H1 (cell line): ENCODE measurements at regions not wholly inside any gene's neighbourhood (a gene's known extent, or its start where the extent isn't known, plus 50 kb on each side); places are given as distances from the start of the nearest gene placed in this dataset.

Experiments
- CTCF ChIA-PET: fragments of 300-600 bp; sonication (Branson Sonifier 250); formaldehyde crosslinking; loops from one replicate; lab custom pipeline; 2021; ENCODE audit not compliant: partially characterized antibody; lab: Charles Lee
- POLR2A ChIA-PET: fragments of 300-600 bp; sonication (Branson Sonifier 250); formaldehyde crosslinking; loops from one replicate; lab custom pipeline; 2021; ENCODE audit warnings: inconsistent platforms; ENCODE audit not compliant: partially characterized antibody; lab: Charles Lee
- DNase-seq, 2 experiments: peaks; one replicate each; pipeline versions ENCODE4 v3.0.0 to v3.0.0-alpha.2; 2010 to 2022; ENCODE audit warnings: low spot score in 2 of 2, low read depth in 1 of 2, mixed read lengths in 1 of 2
- FAIRE-seq: peaks from 2 replicates; lab custom pipeline; 2011; peaks lifted over from hg19 to GRCh38; lab: Jason Lieb, UNC
- H2AFZ ChIP-seq: 2 replicates; pipeline ENCODE4 v1.8.1; 2012; ENCODE audit warnings: low read length, inconsistent platforms
- H2AK5ac ChIP-seq: 2 replicates; pipeline ENCODE4 v1.6.1; 2013; ENCODE audit warnings: low read depth, low read length
- H2BK120ac ChIP-seq: replicated peaks from 2 replicates; pipeline ENCODE3; 2013; ENCODE audit warnings: low read depth, low read length, inconsistent platforms
- H2BK12ac ChIP-seq: 2 replicates; pipeline ENCODE4 v1.6.1; 2013; ENCODE audit warnings: low read depth, low read length
- H2BK15ac ChIP-seq: 2 replicates; pipeline ENCODE4 v1.6.1; 2013; ENCODE audit warnings: low read length
- H2BK20ac ChIP-seq: 2 replicates; pipeline ENCODE4 v1.6.1; 2013; ENCODE audit warnings: low read length
- H2BK5ac ChIP-seq: 2 replicates; pipeline ENCODE4 v1.6.1; 2013; ENCODE audit warnings: low read depth, low read length
- H3K14ac ChIP-seq: 2 replicates; pipeline ENCODE4 v1.6.1; 2013; ENCODE audit warnings: inconsistent platforms; ENCODE audit not compliant: insufficient read length
- H3K18ac ChIP-seq: 2 replicates; pipeline ENCODE4 v1.6.1; 2013; ENCODE audit warnings: low read length; ENCODE audit errors: extremely low read depth
- H3K23ac ChIP-seq: 2 replicates; pipeline ENCODE4 v1.6.1; 2013; ENCODE audit warnings: inconsistent platforms; ENCODE audit not compliant: insufficient read length
- H3K23me2 ChIP-seq: 2 replicates; pipeline ENCODE4 v1.6.1; 2013; ENCODE audit warnings: low read depth, low read length
- H3K27ac ChIP-seq: 2 replicates; pipeline ENCODE4 v1.6.1; 2011; ENCODE audit warnings: low read depth, low read length, inconsistent platforms
- H3K27me3 ChIP-seq, 4 experiments: replicated peaks in 1 of 4; 1 replicate in 1 of 4; 2 replicates in 3 of 4; pipeline versions ENCODE4 v1.6.1 to v1.8.1; 2011 to 2013; ENCODE audit warnings: low read length in 3 of 4, mild to moderate bottlenecking in 3 of 4, inconsistent platforms in 2 of 4, mixed read lengths in 2 of 4, moderate library complexity in 1 of 4; ENCODE audit not compliant: control insufficient read depth in 3 of 4, insufficient read depth in 3 of 4; ENCODE audit errors: extremely low read depth in 1 of 4
- H3K36me3 ChIP-seq, 4 experiments: 2 replicates each; pipeline versions ENCODE4 v1.6.1 to v1.8.1; 2011 to 2013; ENCODE audit warnings: mild to moderate bottlenecking in 4 of 4, low read length in 3 of 4, moderate library complexity in 2 of 4, control low read depth in 1 of 4, inconsistent platforms in 1 of 4; ENCODE audit not compliant: insufficient read depth in 4 of 4, control insufficient read depth in 2 of 4
- H3K4ac ChIP-seq: replicated peaks from 2 replicates; pipeline ENCODE3; 2013; ENCODE audit warnings: low read length, low read depth, mixed read lengths, inconsistent platforms; ENCODE audit not compliant: insufficient read length
- H3K4me1 ChIP-seq, 4 experiments: replicated peaks in 1 of 4; 1 replicate in 1 of 4; 2 replicates in 3 of 4; pipeline versions ENCODE4 v1.6.1 to v1.8.1; 2011 to 2013; ENCODE audit warnings: low read length in 3 of 4, inconsistent platforms in 2 of 4, mixed read lengths in 1 of 4; ENCODE audit not compliant: insufficient read depth in 4 of 4, control insufficient read depth in 3 of 4
- H3K4me2 ChIP-seq, 2 experiments: 2 replicates each; pipeline versions ENCODE4 v1.6.1 to v1.8.1; 2011 to 2013; ENCODE audit warnings: low read depth in 2 of 2, low read length in 2 of 2, control low read depth in 1 of 2, inconsistent platforms in 1 of 2, mild to moderate bottlenecking in 1 of 2; ENCODE audit not compliant: insufficient read depth in 1 of 2
- H3K4me3 ChIP-seq, 4 experiments: fragments of 200-600, 300-600 bp in 1 of 4; sonication (generic), shearing (Covaris generic), sonication (Bioruptor Twin) in 1 of 4; 2 replicates each; pipeline versions ENCODE4 v1.5.1 to v1.8.1; 2011 to 2016; ENCODE audit warnings: low read length in 4 of 4, low read depth in 3 of 4, control low read depth in 2 of 4, inconsistent platforms in 2 of 4, mild to moderate bottlenecking in 2 of 4, mixed read lengths in 1 of 4, moderate library complexity in 1 of 4; ENCODE audit not compliant: insufficient read depth in 2 of 4; ENCODE audit errors: extremely low read depth in 1 of 4
- H3K56ac ChIP-seq: replicated peaks from 2 replicates; pipeline ENCODE3; 2013; ENCODE audit warnings: low read depth, mild to moderate bottlenecking, mixed read lengths, low read length, inconsistent platforms; ENCODE audit not compliant: insufficient read length
- H3K79me1 ChIP-seq: 2 replicates; pipeline ENCODE4 v1.6.1; 2013; ENCODE audit warnings: low read depth, low read length, control low read depth
- H3K79me2 ChIP-seq, 2 experiments: 2 replicates each; pipeline versions ENCODE4 v1.6.1 to v1.8.1; 2012 to 2013; ENCODE audit warnings: low read length in 2 of 2, mild to moderate bottlenecking in 2 of 2, inconsistent platforms in 1 of 2; ENCODE audit not compliant: insufficient read depth in 2 of 2, control insufficient read depth in 1 of 2
- H3K9ac ChIP-seq, 4 experiments: replicated peaks in 1 of 4; 1 replicate in 1 of 4; 2 replicates in 3 of 4; pipeline versions ENCODE4 v1.6.1 to v1.8.1; 2011 to 2013; ENCODE audit warnings: low read depth in 3 of 4, low read length in 3 of 4, control low read depth in 2 of 4, mild to moderate bottlenecking in 2 of 4, moderate library complexity in 2 of 4, inconsistent platforms in 1 of 4; ENCODE audit errors: extremely low read depth in 1 of 4
- H3K9me3 ChIP-seq, 2 experiments: 2 replicates each; pipeline versions ENCODE4 v1.6.1 to v1.8.1; 2012 to 2013; ENCODE audit warnings: mild to moderate bottlenecking in 2 of 2, moderate library complexity in 2 of 2, control low read depth in 1 of 2, inconsistent platforms in 1 of 2, low read depth in 1 of 2, low read length in 1 of 2, mixed read lengths in 1 of 2; ENCODE audit not compliant: insufficient read depth in 2 of 2
- H4K20me1 ChIP-seq, 2 experiments: replicated peaks in 1 of 2; 2 replicates each; pipeline versions ENCODE3 to v1.8.1; 2011 to 2013; ENCODE audit warnings: inconsistent platforms in 2 of 2, low read length in 2 of 2, mild to moderate bottlenecking in 1 of 2; ENCODE audit not compliant: insufficient read depth in 2 of 2, control insufficient read depth in 1 of 2
- H4K5ac ChIP-seq: 2 replicates; pipeline ENCODE4 v1.6.1; 2013; ENCODE audit warnings: low read length, low read depth, mixed read lengths, inconsistent platforms; ENCODE audit not compliant: insufficient read length
- H4K8ac ChIP-seq: 2 replicates; pipeline ENCODE4 v1.8.0; 2013; ENCODE audit warnings: mild to moderate bottlenecking, moderate library complexity, low read length, inconsistent platforms; ENCODE audit not compliant: insufficient read depth; ENCODE audit errors: extremely low read depth
- H4K91ac ChIP-seq: replicated peaks from 2 replicates; pipeline ENCODE3; 2013; ENCODE audit warnings: low read length, mixed read lengths, inconsistent platforms; ENCODE audit not compliant: insufficient read length
- BRCA1 ChIP-seq: IDR thresholded peaks from 2 replicates; pipeline ENCODE4 v1.6.1; 2012; ENCODE audit warnings: low read depth, low read length, improper control_type of control experiment
- CBX5 ChIP-seq: fragments of 300-800, 300-1000 bp; sonication (generic); IDR thresholded peaks from 2 replicates; pipeline ENCODE4 v1.7.1; 2016; ENCODE audit warnings: antibody characterized with exemption, low read length, low read depth
- CHD1 ChIP-seq: IDR thresholded peaks from 2 replicates; pipeline ENCODE4 v1.6.1; 2012; ENCODE audit warnings: low read depth, low read length, improper control_type of control experiment
- JUN ChIP-seq: IDR thresholded peaks from 2 replicates; pipeline ENCODE4 v1.6.1; 2011; ENCODE audit warnings: low read depth, mild to moderate bottlenecking, improper control_type of control experiment, low read length
- MAFK ChIP-seq: IDR thresholded peaks from 2 replicates; pipeline ENCODE4 v1.6.1; 2012; ENCODE audit warnings: low read depth, mild to moderate bottlenecking, improper control_type of control experiment, low read length
- POU5F1 ChIP-seq: IDR thresholded peaks from 2 replicates; pipeline ENCODE4 v1.6.1; 2011; ENCODE audit warnings: low read depth, mild to moderate bottlenecking, low read length, moderate library complexity
- SP1 ChIP-seq: IDR thresholded peaks from 2 replicates; pipeline ENCODE4 v1.6.1; 2011; ENCODE audit warnings: low read depth, low read length
- WGBS, 2 experiments: shearing (Covaris generic) in 1 of 2; methylation state at CpG; one replicate each; pipeline versions ENCODE4 v1.1.6 to v1.1.7; 2013 to 2015; ENCODE audit warnings: low lambda C conversion rate in 2 of 2, mixed read lengths in 2 of 2, inconsistent platforms in 1 of 2, low coverage in 1 of 2, missing lambda C conversion rate in 1 of 2; ENCODE audit not compliant: insufficient replicate concordance in 2 of 2, insufficient coverage in 1 of 2, insufficient read length in 1 of 2; ENCODE audit errors: extremely low coverage in 1 of 2, missing lambda C conversion rate in 1 of 2; 5-methylcytosine and 5-hydroxymethylcytosine counted together

- DNase-seq = no peak
- Histone ChIP-seq H3K4me2 (no peak overlapping the region), H3K9me3 (no peaks in the 10 kb centered on the region), H3K56ac (no peak overlapping the region), H2BK120ac (no peak overlapping the region), H3K36me3 (no peaks in the 10 kb centered on the region), H4K91ac (no peak overlapping the region), H3K4ac (no peak overlapping the region), H2AFZ (no peak overlapping the region), H4K5ac (no peak overlapping the region), H2AK5ac (no peak overlapping the region), H3K23ac (no peak overlapping the region), H2BK5ac (no peak overlapping the region), H3K4me3 (no peak overlapping the region), H3K79me2 (no peaks in the 10 kb centered on the region), H4K20me1 (no peaks in the 10 kb centered on the region), H3K27ac (no peak overlapping the region), H2BK15ac (no peak overlapping the region), H4K8ac (no peak overlapping the region), H3K27me3 (no peaks in the 10 kb centered on the region), H2BK20ac (no peak overlapping the region), H3K23me2 (no peaks in the 10 kb centered on the region), H3K79me1 (no peaks in the 10 kb centered on the region), H3K9ac (no peak overlapping the region), H3K18ac (no peak overlapping the region), H2BK12ac (no peak overlapping the region), H3K14ac (no peak overlapping the region), H3K4me1 (no peaks in the 10 kb centered on the region)
- POLR2A ChIA-PET = no interaction called here
- CTCF ChIA-PET = interaction anchor here (1.2 kb wide), 2 partner anchors 51 to 295 kb away, joined by 3 read pairs; no protein-coding TSS in a partner anchor
- TF ChIP-seq MAFK (no peak), SP1 (no peak), JUN (no peak), POU5F1 (no peak), CBX5 (no peak), CHD1 (no peak), BRCA1 (no peak)
- no peak for FAIRE-seq
- 93% methylated on average over 10 of the region's 10 CpGs; no CpG with 5 or more reads in 1 of the 2 experiments for WGBS, 2 experiments
Observed at GRCh38 chr10:44569193-44570091, 184.5 kb upstream of the CXCL12 start.
